LoVo (cell line): ENCODE measurements at regions not wholly inside any gene's neighbourhood (a gene's known extent, or its start where the extent isn't known, plus 50 kb on each side); places are given as distances from the start of the nearest gene placed in this dataset.
"Not testable (repeated sequence)": the region's sequence is repeated elsewhere in the genome, so short reads cannot be mapped to it uniquely, and the experiment has no call there.

ENCODE experiments used
- DNase-seq: peaks from one replicate; pipeline ENCODE4 v3.0.0-alpha.2; 2016; ENCODE audit warnings: low spot score

- DNase-seq = no peak
These were observed 161.1 kb upstream of the OLIG3 start for GRCh38 chr6:137655291-137655690.

- no peak for DNase-seq
These were observed 162.5 kb upstream of the OLIG3 start for GRCh38 chr6:137656735-137657134.

GRCh38 chr6:137657351-137657911, 163.2 kb upstream of the OLIG3 start:
- DNase-seq = no peak

GRCh38 chr6:137658287-137658686, 164.1 kb upstream of the OLIG3 start:
- DNase-seq = no peak

GRCh38 chr6:137659871-137660270, 165.7 kb upstream of the OLIG3 start:
- DNase-seq = no peak

- no peak for DNase-seq
These were observed 166.1 kb upstream of the OLIG3 start for GRCh38 chr6:137660296-137660731.

GRCh38 chr6:137661601-137662000, 167.4 kb upstream of the OLIG3 start:
- DNase-seq = no peak

GRCh38 chr6:137664183-137664582, 170.0 kb upstream of the OLIG3 start:
- no peak for DNase-seq

GRCh38 chr6:137665342-137665934, 171.2 kb upstream of the OLIG3 start:
- DNase-seq = no peak

- no peak for DNase-seq
These were observed 172.1 kb upstream of the OLIG3 start for GRCh38 chr6:137666202-137666774.

GRCh38 chr6:137673603-137674002, 179.4 kb upstream of the OLIG3 start:
- no peak for DNase-seq

GRCh38 chr6:137676888-137677287, 182.7 kb upstream of the OLIG3 start:
- DNase-seq = no peak

GRCh38 chr6:137677709-137678108, 183.5 kb upstream of the OLIG3 start:
- no peak for DNase-seq

GRCh38 chr6:137678451-137678850, 184.3 kb upstream of the OLIG3 start:
- no peak for DNase-seq

- DNase-seq = no peak
These were observed 186.2 kb upstream of the TNFAIP3 start for GRCh38 chr6:137680705-137681346.

GRCh38 chr6:137681445-137682009, 185.5 kb upstream of the TNFAIP3 start:
- no peak for DNase-seq

GRCh38 chr6:137682658-137683057, 184.4 kb upstream of the TNFAIP3 start:
- DNase-seq = not testable (repeated sequence)

- DNase-seq = no peak
These were observed 183.1 kb upstream of the TNFAIP3 start for GRCh38 chr6:137683916-137684315.

- no peak for DNase-seq
These were observed 181.2 kb upstream of the TNFAIP3 start for GRCh38 chr6:137685798-137686375.

GRCh38 chr6:137687818-137688217, 179.2 kb upstream of the TNFAIP3 start:
- no peak for DNase-seq

GRCh38 chr6:137688230-137688971, 178.7 kb upstream of the TNFAIP3 start:
- DNase-seq = no peak

- DNase-seq = no peak
These were observed 177.7 kb upstream of the TNFAIP3 start for GRCh38 chr6:137689377-137689776.
